ENCODE measurements at regions not wholly inside any gene's neighbourhood (a gene's known extent, or its start where the extent isn't known, plus 50 kb on each side); places are given as distances from the start of the nearest gene placed in this dataset.
"Not testable (repeated sequence)": the region's sequence is repeated elsewhere in the genome, so short reads cannot be mapped to it uniquely, and the experiment has no call there.

- TF ChIP-seq CTCF, POLR2A (IDR thresholded peaks at IDR 0.05): not testable (repeated sequence)
Measured at GRCh38 chr12:65678172-65678571, 146.1 kb upstream of the HMGA2 start.

Data from body of pancreas (tissue), 4 donors.